HepG2 (cell line): ENCODE measurements at regions not wholly inside any gene's neighbourhood (a gene's known extent, or its start where the extent isn't known, plus 50 kb on each side); places are given as distances from the start of the nearest gene placed in this dataset.

Experiments
- ATAC-seq: fragments of 200-7000 bp; cut with Tn5 transposase; 3 replicates; pipeline ENCODE4 v1.9.1; 2020; ENCODE audit warnings: mild to moderate bottlenecking, moderate library complexity
- BruUV-seq: library from RNA; stranded (reverse); fragments of 400-500 nt; replicated peaks from 2 replicates; lab custom pipeline; 2021; lab: Mats Ljungman, UMichigan
- CTCF ChIA-PET: fragments of 300-600 bp; formaldehyde crosslinking; extraction: SDS; loops from one replicate; lab custom pipeline; 2021; ENCODE audit warnings: low total read pairs, inconsistent platforms, low intra/inter-chr PET ratio; lab: Yijun Ruan, JAX
- POLR2A ChIA-PET: fragments of 350-600 bp; sonication (Branson Sonifier 250); formaldehyde crosslinking; loops from one replicate; lab custom pipeline; 2020; ENCODE audit warnings: antibody characterized with exemption, inconsistent platforms; lab: Yijun Ruan, JAX
- DNase-seq: peaks from one replicate; pipeline ENCODE4 v3.0.0-alpha.2; 2015; ENCODE audit warnings: low spot score
- FAIRE-seq: peaks from 3 replicates; lab custom pipeline; 2011; peaks lifted over from hg19 to GRCh38; lab: Jason Lieb, UNC
- H2AFZ ChIP-seq: one replicate; pipeline ENCODE4 v1.6.1; 2011; ENCODE audit warnings: low read length, inconsistent platforms
- H3K27ac ChIP-seq: fragments of 300-600 bp; 3 replicates; pipeline ENCODE4 v1.8.0; 2011; ENCODE audit warnings: mixed run types, mild to moderate bottlenecking, mixed read lengths, low read length, inconsistent platforms; ENCODE audit not compliant: insufficient read depth; ENCODE audit errors: extremely low read length
- H3K27me3 ChIP-seq, 2 experiments: fragments of 200-600 bp in 1 of 2; 2 replicates in 1 of 2; 3 replicates in 1 of 2; pipeline versions ENCODE4 v1.6.0 to v1.8.0; 2011; ENCODE audit warnings: low read length in 2 of 2, mild to moderate bottlenecking in 2 of 2, moderate library complexity in 2 of 2, inconsistent platforms in 1 of 2; ENCODE audit not compliant: insufficient read depth in 2 of 2, control insufficient read depth in 1 of 2
- H3K36me3 ChIP-seq, 2 experiments: fragments of 200-600 bp in 1 of 2; replicated peaks in 1 of 2; 2 replicates in 1 of 2; 3 replicates in 1 of 2; pipeline versions ENCODE4 v1.5.1 to v1.8.0; 2011; ENCODE audit warnings: low read length in 2 of 2, inconsistent platforms in 1 of 2; ENCODE audit not compliant: insufficient read depth in 2 of 2, control insufficient read depth in 1 of 2
- H3K4me1 ChIP-seq: 2 replicates; pipeline ENCODE4 v1.5.1; 2012; ENCODE audit warnings: low read length, inconsistent platforms; ENCODE audit not compliant: insufficient read depth
- H3K4me2 ChIP-seq: 2 replicates; pipeline ENCODE4 v1.6.0; 2011; ENCODE audit warnings: low read depth, low read length, inconsistent platforms
- H3K4me3 ChIP-seq, 3 experiments: fragments of 200-600 bp in 1 of 3; sonication (generic), shearing (Covaris generic) in 1 of 3; replicated peaks in 1 of 3; 2 replicates each; pipeline ENCODE4 v1.5.1; 2011 to 2016; ENCODE audit warnings: low read length in 3 of 3, inconsistent platforms in 2 of 3, low read depth in 2 of 3, mild to moderate bottlenecking in 2 of 3, control low read depth in 1 of 3, mixed read lengths in 1 of 3; ENCODE audit not compliant: insufficient read depth in 1 of 3
- H3K79me2 ChIP-seq: one replicate; pipeline ENCODE4 v1.6.1; 2011; ENCODE audit warnings: low read length, inconsistent platforms; ENCODE audit not compliant: insufficient read depth
- H3K9ac ChIP-seq: 2 replicates; pipeline ENCODE4 v1.6.0; 2011; ENCODE audit warnings: mild to moderate bottlenecking, low read depth, low read length, inconsistent platforms; ENCODE audit not compliant: insufficient read depth
- H3K9me3 ChIP-seq: 2 replicates; pipeline ENCODE4 v1.5.1; 2012; ENCODE audit warnings: mild to moderate bottlenecking, low read length
- H4K20me1 ChIP-seq: 2 replicates; pipeline ENCODE4 v1.6.0; 2011; ENCODE audit warnings: inconsistent platforms, mild to moderate bottlenecking, low read length, moderate library complexity; ENCODE audit not compliant: insufficient read depth
- ATF1 ChIP-seq: IDR thresholded peaks from 2 replicates; pipeline ENCODE4 v1.6.1; 2016; ENCODE audit warnings: mild to moderate bottlenecking, control low read depth
- HNF1B ChIP-seq: sonication (generic); formaldehyde crosslinking; IDR thresholded peaks from 2 replicates; pipeline ENCODE4 v1.5.1; 2020; ENCODE audit warnings: mild to moderate bottlenecking, moderate library complexity, missing genetic modification reagents
- MEF2D ChIP-seq: sonication (generic); formaldehyde crosslinking; IDR thresholded peaks from 2 replicates; pipeline ENCODE4 v1.5.1; 2020; ENCODE audit warnings: mild to moderate bottlenecking, missing genetic modification reagents
- MTF1 ChIP-seq: sonication (generic); formaldehyde crosslinking; IDR thresholded peaks from 2 replicates; pipeline ENCODE4 v1.5.0; 2020; ENCODE audit warnings: missing genetic modification reagents
- THYN1 ChIP-seq: sonication (generic); formaldehyde crosslinking; IDR thresholded peaks from 2 replicates; pipeline ENCODE4 v1.8.1; 2023; ENCODE audit warnings: low read depth, mild to moderate bottlenecking, moderate library complexity, missing genetic modification reagents, borderline replicate concordance
- ZNF724P ChIP-seq: sonication (generic); formaldehyde crosslinking; IDR thresholded peaks from 2 replicates; pipeline ENCODE4 v1.8.0; 2022; ENCODE audit warnings: missing genetic modification reagents, borderline replicate concordance
- ZNF773 ChIP-seq: sonication (generic); formaldehyde crosslinking; IDR thresholded peaks from 2 replicates; pipeline ENCODE4 v1.4.0; 2020; ENCODE audit warnings: missing genetic modification reagents, borderline replicate concordance
- WGBS: methylation state at CpG from one replicate; pipeline ENCODE4 v1.1.6; 2017; ENCODE audit warnings: low lambda C conversion rate; 5-methylcytosine and 5-hydroxymethylcytosine counted together
- in situ Hi-C: cut with HindIII; loops from 2 replicates; pipeline ENCODE4 v1.10.0; 2017; ENCODE audit warnings: low pct_unique_long_range_greater_than_20kb; ENCODE audit not compliant: extremely low pct_ligation_motif_present
- intact Hi-C: fragments of 100-400 bp; cut with micrococcal nuclease; formaldehyde crosslinking; loops from one replicate; pipeline ENCODE4 v1.10.0; 2022; ENCODE audit not compliant: unreplicated experiment
- TF ChIP-seq, protein P1 (sequence below): sonication (generic); formaldehyde crosslinking; IDR thresholded peaks from 2 replicates; pipeline ENCODE4 v1.4.0; 2020; ENCODE audit warnings: low read depth, mild to moderate bottlenecking, missing genetic modification reagents
- TF ChIP-seq, protein P2 (sequence below): sonication (generic); formaldehyde crosslinking; IDR thresholded peaks from 2 replicates; pipeline ENCODE4 v1.8.1; 2023; ENCODE audit warnings: missing genetic modification reagents, mild to moderate bottlenecking, borderline replicate concordance
- TF ChIP-seq, protein P3 (sequence below): sonication (generic); formaldehyde crosslinking; conservative IDR thresholded peaks from 2 replicates; pipeline ENCODE4 v1.8.1; 2023; ENCODE audit warnings: missing genetic modification reagents
- TF ChIP-seq, protein P4 (sequence below): sonication (generic); formaldehyde crosslinking; IDR thresholded peaks from 2 replicates; pipeline ENCODE4 v1.4.0; 2020; ENCODE audit warnings: missing genetic modification reagents
- TF ChIP-seq, protein P5 (sequence below): sonication (generic); formaldehyde crosslinking; IDR thresholded peaks from 2 replicates; pipeline ENCODE4 v1.5.0; 2020; ENCODE audit warnings: missing genetic modification reagents

- H3K9me3 ChIP-seq, result no peaks in the 10 kb centered on the region
- FAIRE-seq, result no peak
- 26% methylated on average over 8 of the region's 8 CpGs for WGBS
- H3K9ac ChIP-seq, result no peak overlapping the region
- H4K20me1 ChIP-seq, result no peaks in the 10 kb centered on the region
- no peak overlapping the region for H3K4me3 ChIP-seq
- no peak for DNase-seq
- no peak for ATAC-seq
- intact Hi-C loops, result no loop called here
- H3K36me3 ChIP-seq, result no peaks in the 10 kb centered on the region
- no peak overlapping the region for H3K27ac ChIP-seq
- in situ Hi-C loops, result no loop called here
- H3K4me1 ChIP-seq, result no peaks in the 10 kb centered on the region
- POLR2A ChIA-PET, result no interaction called here
- BruUV-seq, result no TSS peak
- CTCF ChIA-PET, result no interaction called here
- H3K4me2 ChIP-seq, result no peak overlapping the region
- TF ChIP-seq, protein P1, sequence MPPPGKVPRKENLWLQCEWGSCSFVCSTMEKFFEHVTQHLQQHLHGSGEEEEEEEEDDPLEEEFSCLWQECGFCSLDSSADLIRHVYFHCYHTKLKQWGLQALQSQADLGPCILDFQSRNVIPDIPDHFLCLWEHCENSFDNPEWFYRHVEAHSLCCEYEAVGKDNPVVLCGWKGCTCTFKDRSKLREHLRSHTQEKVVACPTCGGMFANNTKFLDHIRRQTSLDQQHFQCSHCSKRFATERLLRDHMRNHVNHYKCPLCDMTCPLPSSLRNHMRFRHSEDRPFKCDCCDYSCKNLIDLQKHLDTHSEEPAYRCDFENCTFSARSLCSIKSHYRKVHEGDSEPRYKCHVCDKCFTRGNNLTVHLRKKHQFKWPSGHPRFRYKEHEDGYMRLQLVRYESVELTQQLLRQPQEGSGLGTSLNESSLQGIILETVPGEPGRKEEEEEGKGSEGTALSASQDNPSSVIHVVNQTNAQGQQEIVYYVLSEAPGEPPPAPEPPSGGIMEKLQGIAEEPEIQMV (CRISPR knock-in tag), result no peak
- TF ChIP-seq, protein P2, sequence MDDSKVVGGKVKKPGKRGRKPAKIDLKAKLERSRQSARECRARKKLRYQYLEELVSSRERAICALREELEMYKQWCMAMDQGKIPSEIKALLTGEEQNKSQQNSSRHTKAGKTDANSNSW (CRISPR knock-in tag), result no peak
- TF ChIP-seq ZNF724P (CRISPR knock-in tag) (no peak), ATF1 (CRISPR knock-in tag) (no peak), ZNF773 (CRISPR knock-in tag) (no peak), THYN1 (no peak), HNF1B (CRISPR knock-in tag) (no peak), MTF1 (CRISPR knock-in tag) (no peak), MEF2D (CRISPR knock-in tag) (no peak)
- TF ChIP-seq, protein P3, sequence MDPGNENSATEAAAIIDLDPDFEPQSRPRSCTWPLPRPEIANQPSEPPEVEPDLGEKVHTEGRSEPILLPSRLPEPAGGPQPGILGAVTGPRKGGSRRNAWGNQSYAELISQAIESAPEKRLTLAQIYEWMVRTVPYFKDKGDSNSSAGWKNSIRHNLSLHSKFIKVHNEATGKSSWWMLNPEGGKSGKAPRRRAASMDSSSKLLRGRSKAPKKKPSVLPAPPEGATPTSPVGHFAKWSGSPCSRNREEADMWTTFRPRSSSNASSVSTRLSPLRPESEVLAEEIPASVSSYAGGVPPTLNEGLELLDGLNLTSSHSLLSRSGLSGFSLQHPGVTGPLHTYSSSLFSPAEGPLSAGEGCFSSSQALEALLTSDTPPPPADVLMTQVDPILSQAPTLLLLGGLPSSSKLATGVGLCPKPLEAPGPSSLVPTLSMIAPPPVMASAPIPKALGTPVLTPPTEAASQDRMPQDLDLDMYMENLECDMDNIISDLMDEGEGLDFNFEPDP (CRISPR knock-in tag), result no peak
- TF ChIP-seq, protein P4, sequence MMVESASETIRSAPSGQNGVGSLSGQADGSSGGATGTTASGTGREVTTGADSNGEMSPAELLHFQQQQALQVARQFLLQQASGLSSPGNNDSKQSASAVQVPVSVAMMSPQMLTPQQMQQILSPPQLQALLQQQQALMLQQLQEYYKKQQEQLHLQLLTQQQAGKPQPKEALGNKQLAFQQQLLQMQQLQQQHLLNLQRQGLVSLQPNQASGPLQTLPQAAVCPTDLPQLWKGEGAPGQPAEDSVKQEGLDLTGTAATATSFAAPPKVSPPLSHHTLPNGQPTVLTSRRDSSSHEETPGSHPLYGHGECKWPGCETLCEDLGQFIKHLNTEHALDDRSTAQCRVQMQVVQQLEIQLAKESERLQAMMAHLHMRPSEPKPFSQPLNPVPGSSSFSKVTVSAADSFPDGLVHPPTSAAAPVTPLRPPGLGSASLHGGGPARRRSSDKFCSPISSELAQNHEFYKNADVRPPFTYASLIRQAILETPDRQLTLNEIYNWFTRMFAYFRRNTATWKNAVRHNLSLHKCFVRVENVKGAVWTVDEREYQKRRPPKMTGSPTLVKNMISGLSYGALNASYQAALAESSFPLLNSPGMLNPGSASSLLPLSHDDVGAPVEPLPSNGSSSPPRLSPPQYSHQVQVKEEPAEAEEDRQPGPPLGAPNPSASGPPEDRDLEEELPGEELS (CRISPR knock-in tag), result no peak
- TF ChIP-seq, protein P5, sequence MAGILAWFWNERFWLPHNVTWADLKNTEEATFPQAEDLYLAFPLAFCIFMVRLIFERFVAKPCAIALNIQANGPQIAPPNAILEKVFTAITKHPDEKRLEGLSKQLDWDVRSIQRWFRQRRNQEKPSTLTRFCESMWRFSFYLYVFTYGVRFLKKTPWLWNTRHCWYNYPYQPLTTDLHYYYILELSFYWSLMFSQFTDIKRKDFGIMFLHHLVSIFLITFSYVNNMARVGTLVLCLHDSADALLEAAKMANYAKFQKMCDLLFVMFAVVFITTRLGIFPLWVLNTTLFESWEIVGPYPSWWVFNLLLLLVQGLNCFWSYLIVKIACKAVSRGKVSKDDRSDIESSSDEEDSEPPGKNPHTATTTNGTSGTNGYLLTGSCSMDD (CRISPR knock-in tag), result no peak
- no peak overlapping the region for H2AFZ ChIP-seq
- H3K79me2 ChIP-seq, result no peaks in the 10 kb centered on the region
- no peaks in the 10 kb centered on the region; a peak in 1 of 5 replicates for H3K27me3 ChIP-seq
These were observed 423.7 kb downstream of the METTL4 start for GRCh38 chr18:2147476-2148230.
